ENCODE measurements at regions not wholly inside any gene's neighbourhood (a gene's known extent, or its start where the extent isn't known, plus 50 kb on each side); places are given as distances from the start of the nearest gene placed in this dataset.

DNA sequence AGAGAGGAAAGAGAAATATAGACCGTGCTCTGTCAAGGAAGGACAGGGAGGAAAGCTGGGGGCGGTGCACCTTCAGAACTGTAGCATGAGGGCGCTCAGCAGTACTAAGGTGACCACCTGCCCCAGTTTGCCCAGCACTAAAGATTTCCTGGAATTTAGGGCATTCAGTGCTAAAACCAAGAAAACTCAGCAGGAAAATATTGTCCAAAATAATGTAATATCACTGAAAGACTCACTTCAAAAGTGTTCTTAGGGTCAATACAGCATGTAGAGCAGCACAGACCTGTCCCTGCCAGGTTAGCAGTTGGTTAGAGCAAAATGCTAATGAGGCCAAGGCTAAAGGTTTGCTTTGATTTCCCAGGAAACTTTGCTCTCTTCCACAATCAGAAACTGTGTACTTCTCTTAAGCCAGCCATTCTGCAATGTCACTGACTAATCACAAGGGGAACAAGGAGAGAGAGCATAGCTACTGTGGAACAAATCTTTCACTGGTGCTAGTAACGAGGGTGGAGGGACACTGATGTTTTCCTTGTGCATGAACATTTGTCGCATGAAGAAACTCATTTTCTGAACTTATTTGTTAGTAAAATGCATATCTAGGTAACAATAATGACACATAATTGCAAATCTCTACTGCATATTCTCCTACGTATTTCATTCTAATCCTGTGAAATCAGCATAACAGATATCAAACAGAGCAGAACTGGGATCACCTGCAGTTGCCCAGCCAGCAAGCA is 53.0 kb upstream of the GRAMD2B start:
- no peak for DNase-seq (ENCODE audit: low read depth in 4 of 4, low spot score in 3 of 4)

DNA sequence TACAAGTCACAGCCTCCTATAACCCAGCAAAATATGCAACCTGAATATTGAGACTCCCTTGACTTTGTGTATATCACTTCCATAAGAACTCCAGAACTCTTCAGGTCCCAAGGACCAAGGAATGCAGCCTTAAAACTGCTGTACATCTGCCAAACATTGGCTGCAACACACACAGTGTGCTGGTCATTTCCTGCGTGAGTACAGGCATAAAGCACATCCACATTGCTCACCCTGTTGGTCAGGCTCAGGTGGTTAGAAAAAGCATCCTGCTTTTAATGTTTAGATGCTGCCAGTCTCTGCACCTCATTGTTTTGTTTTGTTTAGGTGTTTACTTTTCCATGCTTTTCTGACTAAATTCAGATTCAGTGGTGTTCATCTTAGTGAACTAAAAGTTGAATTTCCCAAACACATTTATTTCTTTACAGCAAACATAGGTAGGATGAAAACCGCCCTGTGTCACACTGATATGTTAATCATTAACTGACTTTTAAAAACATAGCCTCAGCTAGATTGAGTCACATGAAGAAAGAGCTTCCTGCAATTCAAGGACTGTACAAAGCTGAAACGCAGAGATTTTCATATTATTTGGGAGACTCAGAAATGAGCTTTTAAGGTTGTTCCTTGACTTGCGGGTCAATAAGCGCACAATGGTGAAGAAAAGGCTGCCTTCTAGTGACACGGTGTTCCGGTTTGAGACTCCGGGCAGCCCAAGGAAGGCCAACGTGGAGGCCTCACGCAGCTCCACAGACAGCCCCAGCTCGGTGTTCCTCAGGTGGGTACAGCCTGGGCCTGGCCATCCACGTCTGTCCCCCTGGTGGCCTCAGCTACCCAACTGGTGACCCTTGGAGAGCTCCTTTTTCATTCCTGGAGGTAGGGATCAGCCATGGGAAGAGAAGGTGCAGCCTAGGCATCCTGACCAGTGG is 52.2 kb upstream of the GRAMD2B start:
- no peak for DNase-seq (ENCODE audit: low read depth in 4 of 4, low spot score in 3 of 4)

DNA sequence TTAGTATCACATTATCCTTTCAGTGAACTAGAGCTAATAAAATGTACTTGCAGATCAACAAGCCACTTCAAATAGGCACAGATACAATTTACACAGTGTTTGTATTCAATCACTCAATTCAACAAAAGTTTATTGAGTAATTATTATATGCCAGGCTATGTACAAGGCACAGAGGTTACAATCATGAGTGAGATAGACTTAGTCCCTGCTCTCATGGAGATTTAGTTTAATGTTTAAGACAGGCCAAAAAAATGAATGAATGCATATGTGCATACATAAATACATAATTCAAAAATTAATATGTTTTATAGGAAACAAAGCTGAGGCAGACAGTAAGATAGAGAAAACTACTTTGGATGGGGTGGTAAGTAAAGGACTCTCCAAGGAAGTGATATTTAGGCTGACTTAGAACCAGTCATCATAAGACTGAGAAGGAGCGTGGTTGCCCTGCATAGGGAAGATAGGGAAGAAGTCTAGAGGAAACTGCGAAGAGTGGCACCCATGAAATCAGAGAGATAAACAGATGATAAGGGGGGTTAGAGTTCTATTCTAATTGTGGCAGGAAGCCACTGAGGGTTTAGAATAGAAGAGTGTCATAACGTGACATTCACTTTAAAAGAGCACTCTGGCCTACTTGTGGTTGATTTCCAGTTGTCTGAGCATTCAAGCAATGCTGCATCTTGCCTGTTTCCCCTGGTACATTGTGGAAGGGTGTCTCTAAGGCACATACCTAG is 49.7 kb upstream of the GRAMD2B start:
- no peak for DNase-seq (ENCODE audit: low read depth in 4 of 4, low spot score in 3 of 4)
